ENCODE measurements at regions not wholly inside any gene's neighbourhood (a gene's known extent, or its start where the extent isn't known, plus 50 kb on each side); places are given as distances from the start of the nearest gene placed in this dataset.

DNA sequence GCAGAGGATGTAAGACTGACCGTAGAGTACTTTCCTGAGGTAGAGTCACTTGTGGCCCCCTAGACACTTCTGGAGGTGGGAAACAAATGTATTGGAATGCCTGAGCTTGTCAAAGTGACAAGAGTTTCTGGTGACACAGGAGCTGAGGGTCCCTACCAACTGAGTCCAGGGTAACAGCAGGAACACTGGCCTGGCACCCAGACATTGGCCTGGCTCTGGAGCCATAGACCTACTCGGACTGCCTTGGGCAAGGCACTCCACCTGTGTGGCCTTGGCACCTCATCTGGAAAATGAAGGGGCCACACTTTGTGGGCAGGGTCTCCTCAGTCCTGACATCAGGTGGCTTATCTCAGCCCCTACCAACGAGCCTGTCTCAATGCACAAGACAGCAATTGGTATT lies 398.2 kb upstream of the CELF4 start:
- no peak for TF ChIP-seq CTCF (IDR thresholded peaks at IDR 0.05)
- TF ChIP-seq POLR2A (IDR thresholded peaks at IDR 0.05), result no peak
